ENCODE measurements at regions not wholly inside any gene's neighbourhood (a gene's known extent, or its start where the extent isn't known, plus 50 kb on each side); places are given as distances from the start of the nearest gene placed in this dataset.
A peak's percentile ranks its signal among the peaks of the same experiment; 100 is the strongest.
"Not testable (repeated sequence)": the region's sequence is repeated elsewhere in the genome, so short reads cannot be mapped to it uniquely, and the experiment has no call there.

- DNase-seq = not testable (repeated sequence)
Measured at GRCh38 chr4:29117231-29117722, 1602.9 kb upstream of the PCDH7 start.

- no peak for DNase-seq
Measured at GRCh38 chr4:29121586-29121985, 1598.6 kb upstream of the PCDH7 start.

GRCh38 chr4:29128810-29129209 is 1591.4 kb upstream of the PCDH7 start:
- DNase-seq = no peak

- DNase-seq = no peak
Measured at GRCh38 chr4:29131304-29131703, 1588.9 kb upstream of the PCDH7 start.

GRCh38 chr4:29142708-29143107 is 1577.5 kb upstream of the PCDH7 start:
- no peak for DNase-seq

GRCh38 chr4:29151584-29151983 is 1568.6 kb upstream of the PCDH7 start:
- no peak for DNase-seq

- no peak for DNase-seq
Measured at GRCh38 chr4:29153642-29154041, 1566.5 kb upstream of the PCDH7 start.

GRCh38 chr4:29175291-29175690 is 1544.9 kb upstream of the PCDH7 start:
- DNase-seq = no peak

- no peak for DNase-seq
Measured at GRCh38 chr4:29199025-29199424, 1521.1 kb upstream of the PCDH7 start.

GRCh38 chr4:29199485-29199884 is 1520.7 kb upstream of the PCDH7 start:
- DNase-seq = no peak

- DNase-seq = no peak
Measured at GRCh38 chr4:29213020-29213419, 1507.1 kb upstream of the PCDH7 start.

- no peak for DNase-seq
Measured at GRCh38 chr4:29220761-29221160, 1499.4 kb upstream of the PCDH7 start.

GRCh38 chr4:29224911-29225310 is 1495.3 kb upstream of the PCDH7 start:
- no peak for DNase-seq

GRCh38 chr4:29240641-29241040 is 1479.5 kb upstream of the PCDH7 start:
- no peak for DNase-seq

GRCh38 chr4:29243054-29243453 is 1477.1 kb upstream of the PCDH7 start:
- DNase-seq = no peak

GRCh38 chr4:29243851-29244250 is 1476.3 kb upstream of the PCDH7 start:
- no peak for DNase-seq

GRCh38 chr4:29259556-29259955 is 1460.6 kb upstream of the PCDH7 start:
- no peak for DNase-seq

GRCh38 chr4:29262986-29263385 is 1457.2 kb upstream of the PCDH7 start:
- DNase-seq = peak; percentile 64

- DNase-seq = no peak
Measured at GRCh38 chr4:29276150-29276549, 1444.0 kb upstream of the PCDH7 start.

- DNase-seq = no peak
Measured at GRCh38 chr4:29277381-29277780, 1442.8 kb upstream of the PCDH7 start.

- DNase-seq = no peak
Measured at GRCh38 chr4:29278585-29278984, 1441.6 kb upstream of the PCDH7 start.

GRCh38 chr4:29289118-29289517 is 1431.1 kb upstream of the PCDH7 start:
- DNase-seq = no peak

GRCh38 chr4:29295280-29295679 is 1424.9 kb upstream of the PCDH7 start:
- DNase-seq = no peak

- no peak for DNase-seq
Measured at GRCh38 chr4:29304595-29304994, 1415.6 kb upstream of the PCDH7 start.

- no peak for DNase-seq
Measured at GRCh38 chr4:29307256-29307655, 1412.9 kb upstream of the PCDH7 start.

Measured in left kidney (tissue), 1 donor.